IMR-90 (cell line): ENCODE measurements at regions not wholly inside any gene's neighbourhood (a gene's known extent, or its start where the extent isn't known, plus 50 kb on each side); places are given as distances from the start of the nearest gene placed in this dataset.

Experiments used
- ATAC-seq: fragments of 200-7000 bp; cut with Tn5 transposase; 2 replicates; pipeline ENCODE4 v1.9.1; 2020; ENCODE audit warnings: low read depth, mild to moderate bottlenecking, moderate library complexity
- BruUV-seq: library from RNA; stranded (reverse); fragments of 400-500 nt; replicated peaks from 2 replicates; lab custom pipeline; 2021; lab: Mats Ljungman, UMichigan
- CTCF ChIA-PET: fragments of 300-600 bp; formaldehyde crosslinking; extraction: SDS; loops from one replicate; lab custom pipeline; 2021; ENCODE audit warnings: antibody characterized with exemption; lab: Yijun Ruan, JAX
- POLR2A ChIA-PET: fragments of 300-600 bp; sonication (Branson Sonifier 250); formaldehyde crosslinking; loops from one replicate; lab custom pipeline; 2022; ENCODE audit warnings: antibody characterized with exemption; ENCODE audit not compliant: unreplicated experiment; lab: Charles Lee
- DNase-seq: peaks from one replicate; pipeline ENCODE4 v3.0.0; 2013
- H2AFZ ChIP-seq: replicated peaks from 2 replicates; pipeline ENCODE3; 2013; ENCODE audit warnings: low read length, mild to moderate bottlenecking; ENCODE audit not compliant: poor library complexity
- H2AK5ac ChIP-seq: 2 replicates; pipeline ENCODE4 v1.6.1; 2013; ENCODE audit warnings: low read depth, low read length, inconsistent platforms
- H2AK9ac ChIP-seq: replicated peaks from 2 replicates; pipeline ENCODE3; 2013; ENCODE audit warnings: mild to moderate bottlenecking, low read depth, low read length, moderate library complexity; ENCODE audit not compliant: poor library complexity
- H2BK120ac ChIP-seq: 2 replicates; pipeline ENCODE4 v1.6.1; 2013; ENCODE audit warnings: low read depth, low read length, inconsistent platforms
- H2BK15ac ChIP-seq: 3 replicates; pipeline ENCODE4 v1.6.1; 2013; ENCODE audit warnings: low read depth, low read length, inconsistent platforms
- H2BK20ac ChIP-seq: 2 replicates; pipeline ENCODE4 v1.6.1; 2013; ENCODE audit warnings: low read depth, mild to moderate bottlenecking, inconsistent platforms, low read length, moderate library complexity
- H2BK5ac ChIP-seq: 2 replicates; pipeline ENCODE4 v1.6.1; 2013; ENCODE audit warnings: mild to moderate bottlenecking, low read depth, low read length, inconsistent platforms; ENCODE audit not compliant: poor library complexity, severe bottlenecking
- H3K14ac ChIP-seq: replicated peaks from 2 replicates; pipeline ENCODE4 v1.6.1; 2013; ENCODE audit warnings: low read depth, low read length, inconsistent platforms
- H3K18ac ChIP-seq: 2 replicates; pipeline ENCODE4 v1.6.1; 2013; ENCODE audit warnings: low read depth, low read length, control low read depth
- H3K23ac ChIP-seq: 2 replicates; pipeline ENCODE4 v1.6.1; 2013; ENCODE audit warnings: low read depth, low read length, inconsistent platforms
- H3K27ac ChIP-seq: 2 replicates; pipeline ENCODE4 v1.5.1; 2013; ENCODE audit warnings: mild to moderate bottlenecking, control low read depth, low read length; ENCODE audit not compliant: insufficient read depth
- H3K27me3 ChIP-seq: 2 replicates; pipeline ENCODE4 v1.6.1; 2013; ENCODE audit warnings: low read length; ENCODE audit not compliant: control insufficient read depth, insufficient read depth
- H3K36me3 ChIP-seq: 2 replicates; pipeline ENCODE4 v1.6.1; 2013; ENCODE audit warnings: low read length, mixed read lengths; ENCODE audit not compliant: control insufficient read depth, insufficient read depth
- H3K4ac ChIP-seq: 2 replicates; pipeline ENCODE4 v1.6.1; 2013; ENCODE audit warnings: low read depth, low read length, inconsistent platforms
- H3K4me1 ChIP-seq: 2 replicates; pipeline ENCODE4 v1.6.1; 2013; ENCODE audit warnings: low read length, mixed read lengths; ENCODE audit not compliant: control insufficient read depth, insufficient read depth
- H3K4me2 ChIP-seq: 2 replicates; pipeline ENCODE4 v1.6.1; 2013; ENCODE audit warnings: low read depth, mild to moderate bottlenecking, control low read depth, low read length, moderate library complexity
- H3K4me3 ChIP-seq: 2 replicates; pipeline ENCODE4 v1.5.1; 2013; ENCODE audit warnings: low read depth, mild to moderate bottlenecking, control low read depth, low read length, moderate library complexity; ENCODE audit not compliant: insufficient read depth
- H3K56ac ChIP-seq: 2 replicates; pipeline ENCODE4 v1.6.1; 2013; ENCODE audit warnings: low read length, inconsistent platforms; ENCODE audit not compliant: insufficient read depth; ENCODE audit errors: extremely low read depth
- H3K79me1 ChIP-seq, 2 experiments: 2 replicates each; pipeline ENCODE4 v1.6.1; 2013; ENCODE audit warnings: low read length in 2 of 2, inconsistent platforms in 1 of 2, low read depth in 1 of 2
- H3K9ac ChIP-seq: 2 replicates; pipeline ENCODE4 v1.6.1; 2013; ENCODE audit warnings: low read depth, low read length, control low read depth
- H3K9me1 ChIP-seq: 2 replicates; pipeline ENCODE4 v1.6.1; 2013; ENCODE audit warnings: low read length, inconsistent platforms; ENCODE audit not compliant: insufficient read depth
- H3K9me3 ChIP-seq: 2 replicates; pipeline ENCODE4 v1.6.1; 2013; ENCODE audit warnings: low read length; ENCODE audit not compliant: control insufficient read depth, insufficient read depth
- H4K20me1 ChIP-seq: 2 replicates; pipeline ENCODE4 v1.6.1; 2013; ENCODE audit warnings: low read length, inconsistent platforms; ENCODE audit not compliant: insufficient read depth
- H4K5ac ChIP-seq: 2 replicates; pipeline ENCODE4 v1.6.1; 2013; ENCODE audit warnings: mild to moderate bottlenecking, low read depth, low read length, control low read depth
- H4K8ac ChIP-seq, 2 experiments: 2 replicates each; pipeline ENCODE4 v1.6.1; 2013; ENCODE audit warnings: low read depth in 2 of 2, low read length in 2 of 2, control low read depth in 1 of 2, inconsistent platforms in 1 of 2
- H4K91ac ChIP-seq: 2 replicates; pipeline ENCODE4 v1.6.1; 2013; ENCODE audit warnings: low read depth, low read length, inconsistent platforms; ENCODE audit not compliant: insufficient read depth
- CTCF ChIP-seq: conservative IDR thresholded peaks from 2 replicates; pipeline ENCODE4 v1.5.1; 2012; ENCODE audit warnings: mild to moderate bottlenecking, low read depth, low read length, improper control_type of control experiment
- ELK1 ChIP-seq: fragments of 150-350 bp; IDR thresholded peaks from 2 replicates; pipeline ENCODE4 v1.6.1; 2016; ENCODE audit warnings: low read depth, mild to moderate bottlenecking, low read length, moderate library complexity, borderline replicate concordance
- FOS ChIP-seq: fragments of 150-350 bp; IDR thresholded peaks from 2 replicates; pipeline ENCODE4 v1.6.1; 2016; ENCODE audit warnings: low read depth, low read length
- MXI1 ChIP-seq: IDR thresholded peaks from 2 replicates; pipeline ENCODE4 v1.6.1; 2012; ENCODE audit warnings: low read depth, mild to moderate bottlenecking, low read length, moderate library complexity, borderline replicate concordance
- USF2 ChIP-seq: fragments of 150-350 bp; IDR thresholded peaks from 2 replicates; pipeline ENCODE4 v1.6.1; 2017; ENCODE audit warnings: mild to moderate bottlenecking, antibody characterized with exemption, low read length, low read depth
- WGBS, 2 experiments: methylation state at CpG; one replicate each; pipeline versions ENCODE4 v1.1.5 to v1.1.7; 2013; ENCODE audit warnings: missing lambda C conversion rate in 2 of 2; ENCODE audit not compliant: insufficient read length in 1 of 2; ENCODE audit errors: extremely low coverage in 2 of 2; 5-methylcytosine and 5-hydroxymethylcytosine counted together
- dilution Hi-C: fragments of 300-500 bp; cut with HindIII; formaldehyde crosslinking; loops from one replicate; pipeline ENCODE4 v1.14.3; 2018; ENCODE audit warnings: low sequenced_read_pairs; ENCODE audit not compliant: unreplicated experiment
- in situ Hi-C: fragments of 300-500 bp; cut with MboI; formaldehyde crosslinking; loops from 3 replicates; pipeline ENCODE4 v1.14.3; 2019; ENCODE audit warnings: low sequenced_read_pairs, inconsistent platforms, mixed read lengths
- intact Hi-C: fragments of 100-400 bp; cut with micrococcal nuclease; formaldehyde crosslinking; loops from 2 replicates; pipeline ENCODE4 v1.10.0; 2022

GRCh38 chr9:1207686-1208085, 157.5 kb downstream of the DMRT2 start:
- no peak overlapping the region for H2AK5ac ChIP-seq
- ATAC-seq (no peak), DNase-seq (peak; percentile 66)
- H3K56ac ChIP-seq, result no peak overlapping the region
- H3K4ac ChIP-seq, result no peak overlapping the region
- no peak overlapping the region for H3K18ac ChIP-seq
- no peaks in the 10 kb centered on the region for H3K36me3 ChIP-seq
- no peaks in the 10 kb centered on the region for H3K79me1 ChIP-seq
- H3K9me3 ChIP-seq, result peaks cover 6% of the 10 kb centered on the region
- H2BK15ac ChIP-seq, result no peak overlapping the region
- no peak overlapping the region for H2BK20ac ChIP-seq
- BruUV-seq, result no TSS peak
- no peaks in the 10 kb centered on the region for H3K27me3 ChIP-seq
- H4K8ac ChIP-seq, result no peak overlapping the region
- H3K4me3 ChIP-seq, result no peak overlapping the region
- no peak overlapping the region for H3K14ac ChIP-seq
- H2BK120ac ChIP-seq, result no peak overlapping the region
- ChIA-PET CTCF (no interaction called here), POLR2A (no interaction called here)
- H3K23ac ChIP-seq, result no peak overlapping the region
- H4K20me1 ChIP-seq, result no peaks in the 10 kb centered on the region
- no peak overlapping the region for H3K9ac ChIP-seq
- no peak overlapping the region for H2BK5ac ChIP-seq
- intact Hi-C loops (no loop called here), in situ Hi-C loops (no loop called here), dilution Hi-C loops (no loop called here)
- TF ChIP-seq MXI1 (no peak), FOS (0 out of 2 replicates have a peak, but pooled peaks have one; percentile 28), CTCF (no peak), ELK1 (no peak), USF2 (peak; percentile 32; the same call in 1 of the 2 replicates)
- no peak overlapping the region for H4K91ac ChIP-seq
- no peaks in the 10 kb centered on the region for H3K9me1 ChIP-seq
- H3K4me2 ChIP-seq, result no peak overlapping the region
- no CpG with 5 or more reads among the region's 3 CpGs for WGBS, 2 experiments
- H3K27ac ChIP-seq, result no peak overlapping the region
- no peaks in the 10 kb centered on the region for H3K4me1 ChIP-seq
- H2AK9ac ChIP-seq, result no peak overlapping the region
- no peak overlapping the region for H4K5ac ChIP-seq
- no peak overlapping the region for H2AFZ ChIP-seq
